ENCODE measurements at regions not wholly inside any gene's neighbourhood (a gene's known extent, or its start where the extent isn't known, plus 50 kb on each side); places are given as distances from the start of the nearest gene placed in this dataset.
"Not testable (repeated sequence)": the region's sequence is repeated elsewhere in the genome, so short reads cannot be mapped to it uniquely, and the experiment has no call there.

DNA sequence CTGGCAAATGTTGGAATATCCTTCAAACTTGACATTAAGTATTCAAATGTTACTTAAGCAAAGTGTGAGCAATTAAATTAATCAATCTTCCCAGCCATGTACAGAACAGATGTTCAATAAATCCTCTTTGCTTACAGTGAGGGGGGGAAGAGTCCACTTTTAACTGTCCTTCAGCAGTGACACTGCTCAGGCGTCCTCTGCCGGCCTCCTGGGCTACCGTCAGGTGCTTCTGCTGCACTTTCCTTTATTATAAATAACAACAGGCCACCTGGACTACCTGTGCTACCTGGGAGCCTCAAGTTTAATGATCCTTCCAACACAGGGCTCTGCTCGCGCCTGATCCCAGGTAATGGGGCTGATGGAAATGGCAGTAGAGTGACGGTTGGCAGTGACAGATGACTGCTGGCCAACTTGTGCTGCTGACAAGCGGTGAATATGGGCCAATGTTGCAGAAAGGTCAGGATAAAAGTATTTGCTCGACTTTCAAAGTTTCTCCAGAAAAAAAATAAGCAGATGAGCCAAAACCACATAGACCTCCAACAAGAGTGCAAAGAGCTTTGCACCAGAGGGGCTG, 460.0 kb upstream of the ZNF507 start:
- no peak for DNase-seq (ENCODE audit: low spot score)

GRCh38 chr19:31890230-31890629, 455.2 kb upstream of the ZNF507 start:
- no peak for DNase-seq (ENCODE audit: low spot score)

- DNase-seq (ENCODE audit: low spot score) = no peak
Observed at GRCh38 chr19:31892060-31892459, 453.4 kb upstream of the ZNF507 start.

GRCh38 chr19:31893491-31893890, 451.9 kb upstream of the ZNF507 start:
- DNase-seq (ENCODE audit: low spot score) = not testable (repeated sequence)

DNA sequence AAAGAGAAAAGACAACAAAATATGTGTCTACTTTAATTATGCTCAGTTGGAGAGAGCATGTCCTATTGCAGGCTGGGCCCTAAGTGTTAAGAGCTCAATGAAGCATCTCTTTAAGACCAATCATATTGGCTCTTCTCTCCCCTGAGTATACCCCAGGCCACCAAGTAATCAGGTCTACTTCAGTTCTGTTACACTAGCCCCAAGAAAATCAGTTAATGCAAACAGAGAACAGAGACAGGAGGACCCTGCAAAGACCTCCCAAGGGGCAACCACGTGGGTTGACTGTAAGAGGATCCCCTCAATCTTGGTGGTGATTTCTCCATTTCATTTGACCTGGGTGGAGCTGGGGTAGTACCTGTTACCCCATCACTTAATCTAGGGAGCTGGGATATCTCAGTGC, 451.0 kb upstream of the ZNF507 start:
- DNase-seq (ENCODE audit: low spot score) = no peak

- DNase-seq (ENCODE audit: low spot score) = no peak
Observed at GRCh38 chr19:31897292-31897691, 448.1 kb upstream of the ZNF507 start.

DNA sequence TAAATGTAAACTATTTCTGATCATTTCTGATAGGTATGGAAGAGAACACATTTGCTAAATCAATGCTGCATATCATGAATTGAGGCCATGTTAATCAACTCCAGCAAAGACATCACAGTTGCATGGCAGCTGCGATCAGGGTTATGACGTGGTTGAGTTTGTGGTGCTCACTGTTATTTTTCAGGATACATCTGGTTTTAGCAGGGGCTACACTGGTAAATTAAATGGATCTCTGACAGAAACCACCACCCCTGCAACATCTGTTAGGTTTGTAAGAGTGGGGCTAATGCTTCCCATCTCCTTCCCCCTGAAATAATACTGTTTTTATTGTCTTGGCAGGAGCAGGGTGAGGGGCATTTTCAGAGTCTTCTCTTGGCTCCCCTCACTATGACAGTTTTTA, 444.4 kb upstream of the ZNF507 start:
- no peak for DNase-seq (ENCODE audit: low spot score)

GRCh38 chr19:31902821-31903220, 442.6 kb upstream of the ZNF507 start:
- DNase-seq (ENCODE audit: low spot score) = no peak

- no peak for DNase-seq (ENCODE audit: low spot score)
Observed at GRCh38 chr19:31903979-31904378, 441.4 kb upstream of the ZNF507 start.

DNA sequence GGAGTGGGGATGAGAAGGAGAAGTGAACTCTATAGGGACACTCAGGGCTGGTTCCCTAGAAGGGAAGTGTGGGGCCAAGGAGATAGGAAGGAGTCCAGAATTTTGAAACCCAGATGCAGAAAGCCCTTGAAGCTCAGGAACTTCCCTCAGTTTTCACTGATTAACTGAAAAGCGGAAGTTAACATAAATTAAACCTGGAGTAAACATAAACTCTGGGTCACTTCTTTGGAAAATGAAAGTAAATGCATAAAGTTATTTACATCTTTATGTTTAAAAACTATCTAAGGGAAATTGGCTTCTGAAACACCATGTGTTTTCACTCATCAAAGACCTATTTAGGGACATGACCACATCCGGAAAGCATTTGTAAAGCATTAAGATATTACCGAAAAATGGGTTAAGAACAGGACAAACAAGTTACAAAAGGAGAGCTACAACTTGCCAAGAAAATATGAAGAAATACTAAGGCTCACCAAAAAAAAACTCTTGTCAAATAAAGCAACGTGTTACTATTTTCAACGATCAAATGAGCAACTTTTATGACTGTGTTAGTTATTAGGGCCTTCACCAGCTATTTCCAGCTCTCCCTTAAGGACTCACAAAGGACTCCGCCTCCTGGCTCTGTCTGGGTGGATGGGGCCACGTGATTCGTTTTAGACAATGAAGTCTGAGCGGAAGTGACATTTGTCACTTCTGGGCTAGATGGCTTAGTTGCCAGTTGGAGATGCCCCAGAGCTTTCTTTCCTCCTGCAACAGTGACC, 439.1 kb upstream of the ZNF507 start:
- no peak for DNase-seq (ENCODE audit: low spot score)

DNA sequence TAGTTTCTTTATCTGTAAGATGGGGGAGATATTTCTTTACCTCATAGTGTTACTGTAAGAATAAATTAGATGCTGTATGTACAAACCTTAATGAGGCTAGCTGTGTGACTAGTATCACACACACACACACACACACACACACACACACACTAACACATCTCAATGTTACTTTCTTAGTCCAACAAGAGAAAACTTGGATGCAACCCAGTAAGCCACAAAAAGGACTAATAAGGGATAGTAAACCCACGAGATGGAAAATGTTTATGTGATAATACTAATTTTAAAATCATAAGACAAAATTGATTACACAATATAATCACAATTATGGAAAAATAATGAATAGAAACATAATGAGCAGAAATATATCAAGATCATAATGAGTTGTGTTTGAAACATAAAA, 437.7 kb upstream of the ZNF507 start:
- DNase-seq (ENCODE audit: low spot score) = no peak

DNA sequence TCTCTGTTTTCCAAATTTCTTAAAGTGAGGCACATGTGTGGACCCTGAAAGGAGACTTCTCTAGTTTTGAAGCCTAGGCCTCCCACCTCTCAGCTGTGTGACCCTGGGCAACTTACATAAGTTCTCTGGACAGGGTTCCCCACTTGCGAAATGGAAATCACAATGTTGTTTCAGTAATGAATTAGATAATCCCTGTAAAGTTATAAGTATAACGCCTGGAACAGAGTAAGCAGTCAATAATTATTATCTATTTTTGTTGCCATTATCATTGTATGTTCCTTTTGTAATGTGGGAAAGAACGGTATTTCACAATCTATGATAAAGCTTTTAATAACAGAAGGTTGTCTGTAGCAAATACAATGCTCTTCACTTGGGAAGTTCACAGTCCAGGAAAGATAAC, 437.3 kb upstream of the ZNF507 start:
- DNase-seq (ENCODE audit: low spot score) = no peak

DNA sequence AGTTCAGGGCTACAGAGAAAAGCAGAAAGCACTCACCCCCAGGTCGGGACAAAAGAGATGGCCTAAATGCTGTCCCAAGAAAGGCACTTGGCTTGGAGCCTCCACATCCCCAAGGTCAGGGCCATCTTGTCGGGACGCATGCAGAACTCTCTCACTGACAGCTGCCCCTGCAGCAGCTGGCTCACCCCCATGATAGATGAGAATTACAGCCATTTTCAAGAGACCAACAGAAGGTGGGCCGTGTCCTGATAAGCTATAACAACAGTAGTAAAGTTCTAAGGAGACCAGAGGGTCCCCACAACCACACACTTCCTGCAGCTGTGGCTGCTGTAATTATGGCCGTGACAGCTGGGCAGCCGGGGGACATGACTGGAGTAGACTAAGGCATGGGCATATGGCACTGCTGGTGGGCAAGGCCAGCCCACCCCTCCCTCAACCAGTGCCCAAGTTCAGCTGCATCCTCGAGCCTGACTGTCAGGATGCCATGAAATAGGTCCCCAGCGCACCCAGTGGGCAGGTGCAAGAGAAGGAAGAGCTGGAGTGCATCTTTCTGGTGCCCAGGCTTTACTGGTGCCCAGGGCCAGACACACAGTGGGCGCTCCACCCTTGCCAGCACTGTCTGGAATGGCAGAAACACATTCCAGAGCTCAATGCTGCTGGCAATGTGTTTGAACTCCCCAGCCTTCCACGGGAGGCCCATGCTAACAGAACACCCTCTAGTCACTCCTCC, 436.7 kb upstream of the ZNF507 start:
- DNase-seq (ENCODE audit: low spot score) = no peak

DNA sequence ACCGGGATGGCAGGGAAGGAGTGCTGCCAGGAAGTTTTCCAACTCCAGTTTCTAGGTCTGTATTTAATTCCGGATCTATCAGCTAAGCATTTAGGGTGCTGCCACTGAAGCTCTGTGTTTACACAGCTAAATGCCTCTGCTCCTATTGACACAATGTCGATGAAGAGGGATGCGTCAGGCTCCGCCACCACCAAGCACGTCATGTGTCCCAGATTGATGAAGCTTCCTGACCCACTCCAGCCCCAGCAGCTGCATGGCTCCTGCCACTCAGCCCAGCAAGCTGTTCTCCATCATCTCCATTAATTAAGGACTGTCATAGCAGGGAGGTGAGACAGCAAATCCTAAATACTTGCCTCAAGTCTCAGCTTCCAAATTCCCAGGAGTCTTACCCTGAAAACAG, 435.2 kb upstream of the ZNF507 start:
- DNase-seq (ENCODE audit: low spot score) = no peak

DNA sequence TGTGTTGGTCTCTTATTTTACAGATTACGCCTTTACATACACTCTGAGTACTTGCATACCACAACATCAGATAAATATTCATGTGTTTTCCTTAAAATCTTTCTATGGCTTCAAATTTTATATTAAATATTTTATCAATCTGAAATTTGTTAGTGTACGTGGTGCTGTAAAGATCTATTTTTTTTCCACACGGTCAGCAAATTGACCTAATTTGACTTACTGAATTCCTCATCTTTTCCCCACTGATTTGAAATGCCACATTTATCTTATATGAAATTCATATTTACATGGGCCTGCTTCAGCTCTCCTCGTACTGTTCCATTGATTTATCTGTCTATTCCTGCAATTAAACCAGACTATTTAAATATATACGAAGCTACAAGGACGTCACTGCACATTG, 433.8 kb upstream of the ZNF507 start:
- DNase-seq (ENCODE audit: low spot score) = no peak

GRCh38 chr19:31913103-31913661, 432.2 kb upstream of the ZNF507 start:
- no peak for DNase-seq (ENCODE audit: low spot score)

GRCh38 chr19:31930401-31930800, 415.0 kb upstream of the ZNF507 start:
- no peak for DNase-seq (ENCODE audit: low spot score)

GRCh38 chr19:31937983-31938382, 407.4 kb upstream of the ZNF507 start:
- DNase-seq (ENCODE audit: low spot score) = no peak

DNA sequence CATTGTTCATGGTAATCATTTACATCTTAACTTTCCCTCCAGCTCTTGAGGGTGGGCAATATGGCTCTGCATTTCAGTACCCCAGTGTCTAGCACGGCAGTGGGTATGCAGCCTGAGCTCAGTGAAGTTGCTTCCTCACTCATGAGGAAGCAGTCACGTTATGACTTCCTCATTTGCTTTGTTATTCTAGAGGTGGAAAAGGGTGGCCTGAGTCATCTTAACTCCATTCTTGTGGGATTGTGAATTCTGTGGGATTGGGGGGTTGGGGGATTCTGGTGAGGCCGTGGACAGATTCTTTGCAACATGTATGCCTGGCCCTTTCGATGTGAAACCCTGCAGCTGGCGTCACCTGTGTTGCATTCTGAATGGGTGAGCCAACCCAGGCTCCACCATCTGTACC, 406.7 kb upstream of the ZNF507 start:
- no peak for DNase-seq (ENCODE audit: low spot score)

DNA sequence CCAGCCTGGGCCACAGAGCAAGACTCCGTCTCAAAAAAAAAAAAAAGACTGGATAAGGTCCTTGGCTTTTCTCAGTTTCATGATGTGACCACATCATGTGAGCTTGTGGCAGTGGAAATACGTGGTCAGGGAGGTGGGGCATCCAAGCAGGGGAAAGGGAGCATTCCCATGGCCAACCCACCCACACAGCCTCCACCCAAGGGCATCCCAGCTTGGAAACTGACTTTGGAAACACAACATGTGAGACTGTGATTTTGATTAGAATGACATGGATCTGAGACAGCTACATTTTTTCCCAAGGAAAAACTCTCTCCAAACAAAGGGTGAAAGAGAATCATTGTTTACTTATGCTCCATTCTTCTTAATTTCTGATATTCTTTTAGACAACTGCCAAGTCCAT, 405.0 kb upstream of the ZNF507 start:
- DNase-seq (ENCODE audit: low spot score) = no peak

- DNase-seq (ENCODE audit: low spot score) = no peak
Observed at GRCh38 chr19:31943191-31943661, 402.2 kb upstream of the ZNF507 start.

DNA sequence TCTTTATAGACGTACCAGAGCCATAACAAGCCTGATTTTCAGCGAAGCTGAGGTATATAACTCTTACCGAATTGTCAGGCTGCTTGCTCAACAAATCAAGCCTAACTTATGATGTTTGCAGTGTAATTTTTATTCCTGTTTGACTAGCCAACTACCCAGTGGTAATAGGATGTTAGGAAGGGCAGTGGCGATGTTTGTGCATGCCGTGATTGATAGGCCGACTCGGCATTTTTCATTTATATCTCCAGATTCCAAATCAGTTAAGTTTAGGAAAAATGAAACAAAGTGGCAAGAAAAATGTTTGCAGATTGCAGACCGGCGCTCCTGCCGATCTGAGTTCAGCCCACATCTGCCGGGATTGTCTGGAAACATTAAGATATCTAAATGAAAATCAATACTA, 401.6 kb upstream of the ZNF507 start:
- DNase-seq (ENCODE audit: low spot score) = no peak

DNA sequence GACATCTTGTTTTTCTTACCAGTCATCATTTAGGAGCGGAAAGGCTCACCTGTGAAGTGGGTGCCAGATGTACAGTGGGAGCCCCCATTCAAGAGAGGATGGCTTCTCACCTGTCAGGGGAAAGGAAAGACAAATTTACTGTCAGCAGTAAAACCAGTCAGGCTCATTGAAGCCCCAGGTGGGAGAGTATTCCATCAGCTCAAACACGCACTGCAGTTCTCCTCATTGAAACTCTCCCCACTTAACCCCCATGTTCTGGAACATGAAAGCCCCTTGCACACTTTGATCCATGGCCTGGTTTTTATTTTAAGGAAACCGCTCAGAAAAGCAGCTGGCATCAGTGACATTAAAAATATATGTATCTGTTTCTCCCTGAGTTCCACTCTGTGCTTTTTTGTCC, 401.1 kb upstream of the ZNF507 start:
- no peak for DNase-seq (ENCODE audit: low spot score)

Data from activated CD4-positive, alpha-beta T cell treated with anti-CD3 and anti-CD28 coated beads, Interleukin-2, Interleukin-4, amounts not matched to agents 100 ng/mL and 50 ng/mL, durations not matched to agents 16 hours and 8 hours (primary cell).